Ectodermal cell (in vitro differentiated cells): ENCODE measurements at regions not wholly inside any gene's neighbourhood (a gene's known extent, or its start where the extent isn't known, plus 50 kb on each side); places are given as distances from the start of the nearest gene placed in this dataset.

Source experiments
- H3K27ac ChIP-seq: 2 replicates; pipeline ENCODE4 v1.7.0; 2013; ENCODE audit warnings: mild to moderate bottlenecking, low read depth, low read length; ENCODE audit not compliant: insufficient read depth, poor library complexity, severe bottlenecking
- H3K27me3 ChIP-seq: 2 replicates; pipeline ENCODE4 v1.7.0; 2013; ENCODE audit warnings: mild to moderate bottlenecking, low read length; ENCODE audit not compliant: insufficient read depth, control insufficient read depth, poor library complexity, severe bottlenecking
- H3K36me3 ChIP-seq: one replicate; pipeline ENCODE4 v1.7.0; 2013; ENCODE audit warnings: low read length; ENCODE audit not compliant: control insufficient read depth, insufficient read depth
- H3K4me1 ChIP-seq: one replicate; pipeline ENCODE4 v1.7.0; 2013; ENCODE audit warnings: low read length; ENCODE audit not compliant: control insufficient read depth, insufficient read depth
- H3K4me3 ChIP-seq: 2 replicates; pipeline ENCODE4 v1.7.0; 2013; ENCODE audit warnings: low read depth, low read length, control low read depth; ENCODE audit not compliant: insufficient read depth
- H3K9me3 ChIP-seq: 2 replicates; pipeline ENCODE4 v1.7.0; 2013; ENCODE audit warnings: mild to moderate bottlenecking, low read length, moderate library complexity; ENCODE audit not compliant: control insufficient read depth
- WGBS, 2 experiments: methylation state at CpG; one replicate each; pipeline ENCODE4 v1.1.7; 2013; ENCODE audit warnings: missing lambda C conversion rate in 2 of 2; 5-methylcytosine and 5-hydroxymethylcytosine counted together

DNA sequence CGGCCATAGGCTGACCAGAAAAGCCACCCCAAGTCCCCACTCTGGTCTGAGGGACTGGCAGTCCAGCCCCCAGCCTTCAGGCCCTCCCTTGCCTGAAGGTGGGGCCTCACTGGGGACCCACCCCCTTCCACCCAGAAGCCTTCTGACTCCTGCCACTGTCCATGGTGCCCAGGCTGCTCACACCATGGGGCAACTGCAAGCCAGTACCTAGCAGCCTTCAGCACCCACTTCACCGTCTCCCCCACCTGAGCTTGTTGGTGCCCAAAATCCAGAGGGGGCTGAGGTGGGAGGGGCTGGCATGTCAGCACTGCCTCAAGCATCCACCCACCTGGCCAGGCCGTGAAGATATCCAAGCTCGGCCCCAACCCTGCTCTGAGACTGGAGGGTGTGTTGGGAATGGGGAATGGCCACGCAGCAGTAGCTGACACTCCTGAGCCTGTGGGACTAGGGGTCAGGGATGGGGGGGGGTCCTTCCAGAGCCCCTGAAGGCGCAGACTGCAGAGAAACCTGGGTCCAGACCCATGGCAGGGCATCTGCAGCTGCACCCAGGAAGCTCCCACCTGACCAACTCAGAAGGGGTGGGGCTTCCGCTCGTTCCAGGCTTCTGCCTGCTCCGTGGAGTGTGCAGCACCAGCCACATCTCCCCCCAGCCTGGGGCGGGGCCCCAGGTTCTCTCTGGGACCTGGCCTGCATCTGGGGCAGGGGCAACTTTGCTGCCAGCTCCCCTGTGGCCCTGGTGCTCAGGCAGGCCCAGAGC, 942.1 kb upstream of the EPHA7 start:
- no peaks in the 10 kb centered on the region for H3K27me3 ChIP-seq
- no peaks in the 10 kb centered on the region for H3K9me3 ChIP-seq
- H3K4me1 ChIP-seq: no peaks in the 10 kb centered on the region
- H3K36me3 ChIP-seq: no peaks in the 10 kb centered on the region
- 91 to 94% methylated on average over 10 of the region's 10 CpGs for WGBS, 2 experiments
- no peak overlapping the region for H3K4me3 ChIP-seq
- no peak overlapping the region for H3K27ac ChIP-seq

DNA sequence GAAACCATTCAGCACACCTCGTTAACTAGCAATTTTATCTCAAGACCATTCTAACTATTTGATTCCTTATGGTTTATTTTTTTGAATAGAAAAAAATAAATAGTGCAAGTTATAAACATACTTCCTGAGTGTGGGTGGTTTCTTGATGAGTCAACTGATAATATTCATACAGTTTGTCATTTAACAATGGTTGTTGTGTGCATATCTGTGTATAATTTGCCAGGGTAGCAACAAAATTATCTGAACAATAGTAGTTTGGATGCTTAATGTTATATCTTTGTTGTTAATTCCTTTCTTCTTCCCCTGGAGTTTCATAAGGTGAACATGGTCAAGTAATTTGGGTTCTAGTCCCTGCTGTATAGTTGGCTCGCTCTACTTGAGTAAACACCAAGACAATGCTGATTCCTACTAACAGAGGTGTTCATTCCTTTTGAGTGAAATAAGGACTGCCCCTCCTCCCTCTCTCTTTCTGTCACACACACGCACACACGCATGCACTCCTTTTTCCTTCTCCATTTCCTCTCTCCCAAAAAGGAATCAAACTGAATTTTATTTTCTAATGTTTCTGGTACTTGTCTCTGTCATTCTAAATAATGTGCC, 938.1 kb upstream of the EPHA7 start:
- Histone ChIP-seq H3K27me3 (no peaks in the 10 kb centered on the region), H3K9me3 (no peaks in the 10 kb centered on the region), H3K36me3 (no peaks in the 10 kb centered on the region), H3K4me3 (no peak overlapping the region), H3K27ac (no peak overlapping the region), H3K4me1 (no peaks in the 10 kb centered on the region)
- 81 to 87% methylated on average over 3 to 4 of the region's 4 CpGs for WGBS, 2 experiments

DNA sequence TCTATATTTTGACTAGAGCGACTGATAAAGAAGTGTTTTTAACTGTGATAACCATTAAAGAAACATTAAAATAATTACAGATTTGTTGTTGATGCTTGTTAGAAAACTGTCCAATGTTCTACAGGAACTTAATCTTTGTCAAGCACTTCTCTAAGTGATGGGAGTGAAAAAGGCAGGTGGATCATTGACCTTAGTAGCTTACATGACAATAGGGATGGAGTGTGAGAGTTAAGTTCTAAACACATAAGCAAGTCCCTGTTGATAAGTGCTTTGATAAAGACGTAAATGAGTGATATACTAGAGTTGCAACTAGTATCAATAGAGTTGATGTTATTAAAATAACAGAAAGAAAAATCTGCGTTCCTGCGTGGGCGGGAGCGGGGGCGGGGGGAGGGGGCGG, 931.5 kb upstream of the EPHA7 start:
- Histone ChIP-seq H3K4me1 (no peaks in the 10 kb centered on the region), H3K27ac (no peak overlapping the region), H3K4me3 (no peak overlapping the region), H3K9me3 (no peaks in the 10 kb centered on the region), H3K36me3 (no peaks in the 10 kb centered on the region), H3K27me3 (no peaks in the 10 kb centered on the region)
- WGBS, 2 experiments: 55 to 62% methylated on average over 7 of the region's 8 CpGs

DNA sequence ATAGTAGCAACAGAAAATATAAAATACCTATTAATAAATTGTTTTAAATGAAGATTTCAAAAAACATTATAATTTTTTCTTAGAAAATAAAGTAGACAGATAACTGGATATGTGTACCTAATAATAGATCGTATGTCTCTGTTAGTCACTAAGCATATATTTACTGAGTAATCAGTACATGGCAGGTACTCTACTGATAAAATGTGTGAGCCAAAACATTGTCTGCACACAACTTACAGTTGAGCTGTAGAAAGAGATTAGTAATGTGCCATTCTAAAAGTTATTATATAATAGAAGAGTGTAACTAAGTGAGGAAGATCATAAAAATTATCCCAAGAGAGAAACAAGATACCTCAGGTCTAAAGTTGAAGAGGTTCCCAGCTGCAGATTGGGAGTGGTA, 929.9 kb upstream of the EPHA7 start:
- Histone ChIP-seq H3K4me3 (no peak overlapping the region), H3K27me3 (no peaks in the 10 kb centered on the region), H3K9me3 (no peaks in the 10 kb centered on the region), H3K27ac (no peak overlapping the region), H3K4me1 (no peaks in the 10 kb centered on the region), H3K36me3 (no peaks in the 10 kb centered on the region)
- WGBS, 2 experiments: 100% methylated on average over 1 of the region's 1 CpG; no CpG with 5 or more reads in 1 of the 2 experiments

DNA sequence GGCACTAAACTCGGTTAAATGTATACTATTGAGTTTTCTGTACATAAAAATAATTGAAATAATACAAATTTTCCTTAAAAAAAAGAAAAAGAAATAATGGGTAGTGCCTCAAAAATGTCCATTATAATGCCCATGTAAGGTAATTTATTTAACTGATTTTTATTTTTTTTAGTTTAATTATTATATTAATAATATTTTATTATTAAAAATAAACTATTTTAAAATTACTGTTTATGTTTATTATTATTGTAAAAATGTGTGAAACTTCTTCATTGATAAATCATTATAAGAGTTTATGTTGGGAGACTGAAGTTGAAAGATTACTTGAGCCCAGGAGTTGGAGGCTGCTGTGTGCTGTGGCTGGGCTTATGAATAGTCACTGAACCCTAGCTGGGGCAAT, 925.5 kb upstream of the EPHA7 start:
- H3K36me3 ChIP-seq: no peaks in the 10 kb centered on the region
- no peaks in the 10 kb centered on the region for H3K4me1 ChIP-seq
- no peak overlapping the region for H3K27ac ChIP-seq
- WGBS, 2 experiments: 100% methylated on average over 1 of the region's 1 CpG; no CpG with 5 or more reads in 1 of the 2 experiments
- peaks cover 3% of the 10 kb centered on the region for H3K27me3 ChIP-seq
- H3K9me3 ChIP-seq: no peaks in the 10 kb centered on the region
- no peak overlapping the region for H3K4me3 ChIP-seq

DNA sequence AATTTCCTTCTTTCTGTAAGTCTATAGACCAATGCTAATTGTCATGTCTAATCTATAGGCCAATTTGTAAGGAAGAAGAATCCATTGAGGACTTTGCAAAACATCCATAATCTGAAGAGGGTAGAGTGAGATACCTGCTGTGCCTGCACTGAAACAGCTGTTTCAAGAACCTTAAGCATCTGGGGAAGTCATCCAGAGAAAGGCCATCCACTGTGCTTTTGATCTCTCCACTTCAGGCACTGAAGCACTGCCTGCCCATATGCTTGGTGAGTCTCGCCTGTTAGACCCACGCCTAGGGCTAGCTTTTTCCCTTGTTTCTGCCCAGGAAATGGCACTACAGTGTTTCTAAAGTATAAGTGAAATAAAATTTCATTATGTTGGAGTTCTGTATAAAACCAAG, 921.8 kb upstream of the EPHA7 start:
- H3K27me3 ChIP-seq: peaks cover 13% of the 10 kb centered on the region
- H3K9me3 ChIP-seq: no peaks in the 10 kb centered on the region
- H3K27ac ChIP-seq: no peak overlapping the region
- 26 to 39% methylated on average over 2 of the region's 2 CpGs for WGBS, 2 experiments
- no peaks in the 10 kb centered on the region for H3K36me3 ChIP-seq
- no peaks in the 10 kb centered on the region for H3K4me1 ChIP-seq
- H3K4me3 ChIP-seq: no peak overlapping the region

DNA sequence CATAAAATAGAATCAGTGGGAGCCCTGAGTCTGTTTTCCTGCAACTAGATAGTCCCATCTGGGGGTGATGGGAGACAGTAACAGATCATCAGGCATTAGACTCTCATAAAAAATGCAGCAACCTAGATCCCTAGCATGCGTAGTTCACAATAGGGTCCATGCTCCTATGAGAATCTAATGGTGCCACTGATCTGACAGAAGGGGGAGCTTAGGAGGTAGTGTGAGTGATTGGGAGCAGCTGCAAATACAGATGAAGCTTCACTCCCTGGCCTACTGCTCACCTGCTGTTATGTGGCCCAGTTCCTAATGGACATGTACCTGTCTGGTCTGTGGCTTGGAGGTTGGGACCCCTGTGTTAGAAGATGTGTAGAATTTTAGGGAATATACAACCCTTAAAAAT, 904.5 kb upstream of the EPHA7 start:
- Histone ChIP-seq H3K27ac (no peak overlapping the region), H3K4me1 (no peaks in the 10 kb centered on the region)
- WGBS, 2 experiments: 93 to 98% methylated on average over 1 of the region's 1 CpG

DNA sequence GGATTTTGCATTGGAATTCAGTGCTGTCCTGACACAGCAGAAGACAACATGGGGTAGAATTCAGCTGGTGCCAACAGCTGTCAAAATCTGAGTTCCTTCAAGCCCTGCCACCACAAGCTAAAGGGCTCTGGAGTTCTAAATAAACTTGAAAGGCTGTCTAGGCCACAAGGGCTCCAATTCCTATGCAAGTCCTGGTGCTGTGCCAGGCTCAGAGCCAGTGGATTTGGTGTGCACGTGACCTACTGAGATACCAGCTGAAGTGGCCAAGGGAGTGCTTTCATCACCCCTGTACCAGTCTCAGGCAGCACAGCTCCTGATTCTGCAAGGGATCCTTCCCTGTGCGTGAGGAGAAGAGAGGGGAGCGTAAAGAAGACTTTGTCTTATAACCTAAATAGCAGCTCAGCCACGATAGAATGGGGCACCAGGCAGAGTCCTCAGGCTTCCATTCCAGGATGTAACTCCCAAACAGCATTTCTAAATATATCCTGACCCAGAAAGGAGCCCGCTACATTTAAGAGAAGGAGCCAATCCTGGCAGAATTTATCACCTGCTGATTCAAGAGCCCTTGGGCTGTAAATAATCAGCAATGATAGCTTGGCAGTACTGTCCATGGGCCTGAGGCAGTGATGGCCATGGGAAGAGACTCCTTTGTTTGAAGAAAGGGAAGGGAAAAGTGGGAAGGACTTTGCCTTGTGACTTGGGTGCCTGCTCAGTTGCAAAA, 881.2 kb upstream of the EPHA7 start:
- 94 to 95% methylated on average over 5 of the region's 5 CpGs for WGBS, 2 experiments
- no peaks in the 10 kb centered on the region for H3K9me3 ChIP-seq
- H3K4me1 ChIP-seq: no peaks in the 10 kb centered on the region
- H3K4me3 ChIP-seq: no peak overlapping the region
- no peaks in the 10 kb centered on the region for H3K36me3 ChIP-seq
- H3K27me3 ChIP-seq: no peaks in the 10 kb centered on the region
- no peak overlapping the region for H3K27ac ChIP-seq

More for the DNA sequence above, 904.5 kb upstream of the EPHA7 start:
- H3K9me3 ChIP-seq: no peaks in the 10 kb centered on the region
- no peak overlapping the region for H3K4me3 ChIP-seq
- no peaks in the 10 kb centered on the region for H3K36me3 ChIP-seq
- no peaks in the 10 kb centered on the region for H3K27me3 ChIP-seq

DNA sequence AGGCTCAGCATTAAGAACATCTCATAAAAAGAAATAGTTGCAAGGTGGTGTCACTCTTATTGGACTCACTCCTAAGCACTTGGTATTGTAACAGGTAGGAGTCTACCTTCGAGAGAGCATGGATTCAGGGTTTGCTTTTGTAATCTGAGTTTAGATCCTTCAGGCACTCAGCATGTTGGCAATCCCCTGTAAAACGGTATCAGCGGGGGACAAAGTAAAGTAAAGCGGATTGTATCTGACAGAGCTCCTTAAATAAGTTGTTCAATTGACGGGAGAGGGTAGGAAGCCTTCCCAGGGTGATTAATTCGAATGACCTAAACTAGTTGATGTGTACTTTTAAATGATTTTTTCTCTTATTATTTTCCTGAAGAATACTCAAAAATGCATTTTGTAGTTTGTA, 869.8 kb upstream of the EPHA7 start:
- Histone ChIP-seq H3K27ac (no peak overlapping the region), H3K36me3 (no peaks in the 10 kb centered on the region), H3K4me3 (no peak overlapping the region), H3K4me1 (no peaks in the 10 kb centered on the region), H3K27me3 (no peaks in the 10 kb centered on the region), H3K9me3 (no peaks in the 10 kb centered on the region)
- 26% methylated on average over 6 of the region's 6 CpGs for WGBS, 2 experiments

DNA sequence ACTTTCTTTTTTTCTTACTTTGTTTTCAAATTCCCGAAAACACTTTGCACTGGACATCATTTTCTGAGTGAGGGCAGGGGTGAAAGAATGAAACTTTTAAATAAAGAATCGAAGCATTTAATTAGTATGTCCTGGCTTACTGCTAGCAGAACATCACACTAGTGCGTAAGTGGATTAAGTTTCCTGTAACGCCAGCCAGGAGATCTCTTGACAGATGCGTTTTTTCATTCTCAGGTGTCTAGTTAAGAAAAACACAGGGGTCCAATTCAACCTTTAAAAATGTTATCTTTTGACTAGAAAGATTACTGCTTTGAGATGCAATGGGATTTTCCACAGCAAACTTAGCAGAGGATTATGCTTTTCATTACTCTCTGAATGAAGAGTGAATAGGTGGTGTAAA, 858.8 kb upstream of the EPHA7 start:
- H3K4me3 ChIP-seq: no peak overlapping the region
- peaks cover 15% of the 10 kb centered on the region for H3K4me1 ChIP-seq
- no peaks in the 10 kb centered on the region for H3K36me3 ChIP-seq
- no peaks in the 10 kb centered on the region for H3K27me3 ChIP-seq
- H3K9me3 ChIP-seq: no peaks in the 10 kb centered on the region
- H3K27ac ChIP-seq: no peak overlapping the region
- 58 to 87% methylated on average over 4 to 5 of the region's 5 CpGs for WGBS, 2 experiments
